RWPE2 (cell line): ENCODE measurements at regions not wholly inside any gene's neighbourhood (a gene's known extent, or its start where the extent isn't known, plus 50 kb on each side); places are given as distances from the start of the nearest gene placed in this dataset.

Experiments used
- ATAC-seq: fragments of 200-7000 bp; cut with Tn5 transposase; 3 replicates; pipeline ENCODE4 v1.9.1; 2021; ENCODE audit warnings: low read depth
- DNase-seq: peaks from one replicate; pipeline ENCODE4 v3.0.0-alpha.2; 2020; ENCODE audit warnings: low spot score
- H3K27ac ChIP-seq: fragments of 450-650 bp; 2 replicates; pipeline ENCODE4 v1.5.1; 2017; ENCODE audit warnings: mild to moderate bottlenecking; ENCODE audit not compliant: poor library complexity, severe bottlenecking
- H3K27me3 ChIP-seq: fragments of 250-450 bp; sonication (Bioruptor Pico); 2 replicates; pipeline ENCODE4 v1.5.1; 2021; ENCODE audit warnings: mild to moderate bottlenecking, moderate library complexity; ENCODE audit not compliant: insufficient read depth, poor library complexity, severe bottlenecking
- H3K36me3 ChIP-seq: fragments of 250-450 bp; sonication (Bioruptor Pico); 2 replicates; pipeline ENCODE4 v1.5.1; 2020; ENCODE audit warnings: low read depth, mild to moderate bottlenecking, moderate library complexity
- H3K4me1 ChIP-seq: fragments of 250-450 bp; sonication (Bioruptor Pico); 2 replicates; pipeline ENCODE4 v1.5.1; 2021; ENCODE audit warnings: mild to moderate bottlenecking, moderate library complexity; ENCODE audit not compliant: insufficient read depth, poor library complexity, severe bottlenecking
- H3K4me3 ChIP-seq: fragments of 250-450 bp; sonication (Bioruptor Pico); 2 replicates; pipeline ENCODE4 v1.5.1; 2021; ENCODE audit warnings: mild to moderate bottlenecking, moderate library complexity; ENCODE audit not compliant: severe bottlenecking
- H3K9me3 ChIP-seq: fragments of 250-450 bp; sonication (Bioruptor Pico); 2 replicates; pipeline ENCODE4 v1.5.1; 2021; ENCODE audit warnings: mild to moderate bottlenecking, moderate library complexity; ENCODE audit not compliant: severe bottlenecking
- CTCF ChIP-seq: fragments of 450-650 bp; IDR thresholded peaks from one replicate; pipeline ENCODE4 v1.5.1; 2017; ENCODE audit warnings: mild to moderate bottlenecking, moderate library complexity; ENCODE audit not compliant: poor library complexity, severe bottlenecking

DNA sequence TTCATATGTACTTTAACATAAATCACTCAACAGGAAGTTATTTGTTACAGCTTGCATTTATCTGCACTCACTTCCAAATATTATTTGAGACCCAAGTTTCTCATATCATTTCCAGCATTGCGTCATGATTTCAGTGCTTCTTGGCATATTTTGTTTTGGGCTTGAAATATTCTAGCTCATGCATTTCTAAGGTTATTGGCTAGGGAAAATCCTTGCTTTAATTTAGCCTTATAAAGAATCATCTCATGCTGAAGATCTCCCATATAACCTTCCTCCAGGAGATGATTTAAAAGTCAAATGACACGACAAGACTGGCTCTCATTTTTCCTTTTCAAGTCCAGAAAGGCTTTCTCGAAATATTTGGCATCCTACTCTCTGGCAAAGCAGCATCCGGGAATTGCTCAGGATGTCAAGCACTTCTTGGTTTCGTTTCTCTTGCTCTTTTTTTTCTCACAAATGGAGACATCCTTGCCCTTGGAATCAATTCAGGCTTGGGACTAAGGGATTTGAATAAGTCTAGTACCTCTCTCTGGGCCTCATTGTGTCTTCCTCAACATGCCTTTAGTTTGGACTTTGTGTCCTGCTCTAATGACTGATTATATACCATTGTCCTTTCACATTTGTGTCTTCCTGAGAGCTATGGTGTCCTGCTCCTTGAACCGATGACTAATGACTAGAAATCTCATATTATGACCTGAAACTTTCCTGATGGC is 295.0 kb downstream of the RMST start:
- Histone ChIP-seq H3K36me3 (no peaks in the 10 kb centered on the region), H3K27me3 (peaks cover 4% of the 10 kb centered on the region), H3K27ac (no peak overlapping the region), H3K4me1 (no peaks in the 10 kb centered on the region), H3K4me3 (no peak overlapping the region), H3K9me3 (no peaks in the 10 kb centered on the region)
- no peak for ATAC-seq
- no peak for DNase-seq
- no peak for TF ChIP-seq CTCF

DNA sequence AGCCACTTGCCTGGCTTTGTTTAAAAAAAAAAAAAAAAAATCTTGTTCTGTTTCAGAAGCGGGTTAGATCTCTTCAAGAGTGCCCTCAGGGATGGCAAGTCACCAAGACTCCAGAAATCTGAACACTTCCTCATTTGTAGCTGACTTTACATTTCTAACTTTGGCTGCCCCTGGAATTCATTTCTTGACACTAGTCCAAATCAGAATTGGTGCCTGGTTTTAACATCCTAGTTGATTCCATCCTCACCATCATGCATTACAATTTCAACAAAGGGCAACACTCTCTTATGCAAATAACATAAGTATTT is 295.5 kb downstream of the RMST start:
- Histone ChIP-seq H3K27me3 (peaks cover 4% of the 10 kb centered on the region), H3K36me3 (no peaks in the 10 kb centered on the region), H3K4me3 (no peak overlapping the region), H3K9me3 (no peaks in the 10 kb centered on the region), H3K27ac (no peak overlapping the region), H3K4me1 (no peaks in the 10 kb centered on the region)
- DNase-seq (no peak), ATAC-seq (no peak)
- TF ChIP-seq CTCF: no peak

GRCh38 chr12:97758586-97758985 is 296.0 kb downstream of the RMST start:
- H3K4me3 ChIP-seq: no peak overlapping the region
- no peak overlapping the region for H3K27ac ChIP-seq
- H3K27me3 ChIP-seq: peaks cover 4% of the 10 kb centered on the region
- ATAC-seq: no peak
- TF ChIP-seq CTCF: no peak
- H3K9me3 ChIP-seq: no peaks in the 10 kb centered on the region
- no peaks in the 10 kb centered on the region for H3K36me3 ChIP-seq
- no peak for DNase-seq
- H3K4me1 ChIP-seq: no peaks in the 10 kb centered on the region

DNA sequence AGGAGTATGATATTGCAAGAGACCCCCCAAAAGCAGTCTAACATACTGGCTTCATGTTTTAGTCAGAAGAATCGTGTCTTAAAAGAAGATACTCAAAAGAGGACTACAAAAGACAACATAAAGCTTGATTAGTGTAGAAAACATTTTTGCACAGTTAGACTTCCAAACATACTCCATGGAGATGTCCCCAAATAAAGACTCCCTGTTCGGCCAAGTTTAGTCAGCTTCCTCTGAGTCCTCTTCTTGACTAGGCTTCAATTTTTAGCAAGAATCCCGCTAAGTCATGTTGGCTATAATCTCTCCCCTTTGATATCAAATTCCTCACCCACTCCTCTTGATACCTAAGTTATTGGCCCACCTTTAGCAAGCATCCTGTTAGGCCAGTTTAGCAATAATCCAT is 298.0 kb downstream of the RMST start:
- H3K27ac ChIP-seq: no peak overlapping the region
- H3K4me1 ChIP-seq: no peaks in the 10 kb centered on the region
- no peak for TF ChIP-seq CTCF
- DNase-seq (no peak), ATAC-seq (no peak)
- no peaks in the 10 kb centered on the region for H3K36me3 ChIP-seq
- no peaks in the 10 kb centered on the region for H3K9me3 ChIP-seq
- no peak overlapping the region for H3K4me3 ChIP-seq
- peaks cover 4% of the 10 kb centered on the region for H3K27me3 ChIP-seq

GRCh38 chr12:97763113-97763512 is 300.5 kb downstream of the RMST start:
- H3K9me3 ChIP-seq: no peaks in the 10 kb centered on the region
- H3K4me3 ChIP-seq: no peak overlapping the region
- ATAC-seq (no peak), DNase-seq (no peak)
- H3K27me3 ChIP-seq: no peaks in the 10 kb centered on the region
- H3K27ac ChIP-seq: no peak overlapping the region
- no peak for TF ChIP-seq CTCF
- H3K4me1 ChIP-seq: no peaks in the 10 kb centered on the region
- H3K36me3 ChIP-seq: no peaks in the 10 kb centered on the region
